ENCODE measurements at regions not wholly inside any gene's neighbourhood (a gene's known extent, or its start where the extent isn't known, plus 50 kb on each side); places are given as distances from the start of the nearest gene placed in this dataset.

DNA sequence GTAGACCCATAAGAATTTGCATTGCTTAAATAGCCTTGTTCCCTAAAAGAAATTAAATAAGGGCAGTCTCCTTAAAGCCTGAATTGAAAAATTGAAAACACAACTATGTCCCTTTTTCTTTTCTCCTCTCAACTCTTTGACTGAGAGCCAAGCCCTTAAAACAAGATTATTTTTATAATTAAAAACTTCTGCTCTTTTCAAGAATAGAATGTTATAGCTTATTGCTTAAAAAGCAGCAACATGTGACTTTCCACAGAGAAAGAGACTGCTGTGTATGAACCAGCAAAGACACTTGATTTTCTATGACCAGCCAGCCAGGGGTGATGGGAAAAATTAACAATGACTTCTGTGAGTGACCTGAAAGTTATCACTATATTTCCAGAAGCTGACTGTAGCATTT lies 295.2 kb upstream of the CELF2 start:
- BruUV-seq (replicated peaks) = no TSS peak
- POLR2A ChIA-PET = no interaction called here

DNA sequence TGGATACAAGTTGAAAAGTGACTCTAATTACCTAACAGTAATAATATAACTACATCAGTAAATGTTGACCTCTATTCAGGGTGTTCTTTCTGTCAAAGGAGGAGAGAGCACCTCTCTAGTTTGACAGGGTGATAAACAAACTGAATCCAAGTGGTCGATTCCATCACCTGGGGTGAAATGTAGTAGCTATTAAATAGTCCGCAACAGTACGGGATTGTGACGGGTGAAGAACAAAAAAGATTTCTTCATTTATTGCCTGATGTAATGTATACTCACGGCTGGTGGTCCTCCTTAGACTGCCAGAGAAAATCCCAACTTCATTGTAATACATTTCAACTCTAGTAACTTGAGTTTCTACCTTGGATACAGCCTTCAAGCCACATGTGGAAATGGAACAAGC lies 292.5 kb upstream of the CELF2 start:
- no peaks in the 10 kb centered on the region for H3K79me2 ChIP-seq (ENCODE audit: control insufficient read depth, insufficient read depth, low read length)
- no peak overlapping the region for H3K9ac ChIP-seq (replicated peaks; ENCODE audit: extremely low read depth, insufficient read depth, low read length)
- no peaks in the 10 kb centered on the region for H3K9me3 ChIP-seq (replicated peaks; ENCODE audit: control insufficient read depth, insufficient read depth, low read length)
- CTCF ChIA-PET = interaction anchor here (1.1 kb wide), 1 partner anchor 221 kb away, joined by 3 read pairs; no protein-coding TSS in a partner anchor
- POLR2A ChIA-PET = no interaction called here
- no peaks in the 10 kb centered on the region for H4K20me1 ChIP-seq (replicated peaks; ENCODE audit: control insufficient read depth, extremely low read depth, insufficient read depth, low read length)
- TF ChIP-seq POLR2AphosphoS5 (IDR thresholded peaks at IDR 0.05; ENCODE audit: insufficient read depth, low read depth, low read length) (no peak), POLR2A (IDR thresholded peaks at IDR 0.05; ENCODE audit: low read depth, low read length) (no peak)
- TF ChIP-seq, protein P1, sequence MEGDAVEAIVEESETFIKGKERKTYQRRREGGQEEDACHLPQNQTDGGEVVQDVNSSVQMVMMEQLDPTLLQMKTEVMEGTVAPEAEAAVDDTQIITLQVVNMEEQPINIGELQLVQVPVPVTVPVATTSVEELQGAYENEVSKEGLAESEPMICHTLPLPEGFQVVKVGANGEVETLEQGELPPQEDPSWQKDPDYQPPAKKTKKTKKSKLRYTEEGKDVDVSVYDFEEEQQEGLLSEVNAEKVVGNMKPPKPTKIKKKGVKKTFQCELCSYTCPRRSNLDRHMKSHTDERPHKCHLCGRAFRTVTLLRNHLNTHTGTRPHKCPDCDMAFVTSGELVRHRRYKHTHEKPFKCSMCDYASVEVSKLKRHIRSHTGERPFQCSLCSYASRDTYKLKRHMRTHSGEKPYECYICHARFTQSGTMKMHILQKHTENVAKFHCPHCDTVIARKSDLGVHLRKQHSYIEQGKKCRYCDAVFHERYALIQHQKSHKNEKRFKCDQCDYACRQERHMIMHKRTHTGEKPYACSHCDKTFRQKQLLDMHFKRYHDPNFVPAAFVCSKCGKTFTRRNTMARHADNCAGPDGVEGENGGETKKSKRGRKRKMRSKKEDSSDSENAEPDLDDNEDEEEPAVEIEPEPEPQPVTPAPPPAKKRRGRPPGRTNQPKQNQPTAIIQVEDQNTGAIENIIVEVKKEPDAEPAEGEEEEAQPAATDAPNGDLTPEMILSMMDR (IDR thresholded peaks at IDR 0.05; ENCODE audit: extremely low read depth in 1 of 2, insufficient read depth in 1 of 2, low read depth in 1 of 2, low read length in 2 of 2) = no peak
- TF ChIP-seq, protein P2, sequence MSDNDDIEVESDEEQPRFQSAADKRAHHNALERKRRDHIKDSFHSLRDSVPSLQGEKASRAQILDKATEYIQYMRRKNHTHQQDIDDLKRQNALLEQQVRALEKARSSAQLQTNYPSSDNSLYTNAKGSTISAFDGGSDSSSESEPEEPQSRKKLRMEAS (IDR thresholded peaks at IDR 0.05; ENCODE audit: insufficient read depth, insufficient read length) = no peak
- no peak overlapping the region for H3K27ac ChIP-seq (ENCODE audit: insufficient read depth, low read depth, low read length)
- DNase-seq (ENCODE audit: low read depth, low spot score) (no peak), FAIRE-seq (no peak)
- no TSS peak for BruUV-seq (replicated peaks)
- dilution Hi-C loops (cut with MboI; ENCODE audit: extremely low pct_ligation_motif_present, low sequenced_read_pairs) (no loop called here), intact Hi-C loops (cut with micrococcal nuclease) (no loop called here)
- no peaks in the 10 kb centered on the region for H3K27me3 ChIP-seq (ENCODE audit: control insufficient read depth in 2 of 2, insufficient read depth in 2 of 2, low read length in 2 of 2)
- no peaks in the 10 kb centered on the region for H3K4me1 ChIP-seq (ENCODE audit: control insufficient read depth, extremely low read depth, insufficient read depth, low read length)
- H3K4me3 ChIP-seq (replicated peaks in 1 of 3; ENCODE audit: insufficient read depth in 1 of 3, low read depth in 1 of 3, low read length in 3 of 3) = no peak overlapping the region
- no peaks in the 10 kb centered on the region for H3K36me3 ChIP-seq (ENCODE audit: control insufficient read depth in 2 of 2, extremely low read depth in 1 of 2, insufficient read depth in 2 of 2, low read length in 2 of 2)
- H3K4me2 ChIP-seq (ENCODE audit: insufficient read depth, low read length) = no peak overlapping the region
- no peaks in the 10 kb centered on the region for H3K9me1 ChIP-seq (replicated peaks; ENCODE audit: control insufficient read depth, extremely low read depth, insufficient read depth, low read length)
- no peak overlapping the region for H2AFZ ChIP-seq (ENCODE audit: low read depth, low read length)

More for the DNA sequence above, 295.2 kb upstream of the CELF2 start:
- DNase-seq (ENCODE audit: low read depth, low spot score) (no peak), FAIRE-seq (no peak)
- no peak overlapping the region for H3K4me2 ChIP-seq (ENCODE audit: insufficient read depth, low read length)
- H3K27me3 ChIP-seq (ENCODE audit: control insufficient read depth in 2 of 2, insufficient read depth in 2 of 2, low read length in 2 of 2) = no peaks in the 10 kb centered on the region
- H3K79me2 ChIP-seq (ENCODE audit: control insufficient read depth, insufficient read depth, low read length) = no peaks in the 10 kb centered on the region
- no peak overlapping the region for H3K4me3 ChIP-seq (replicated peaks in 1 of 3; ENCODE audit: insufficient read depth in 1 of 3, low read depth in 1 of 3, low read length in 3 of 3)
- no peak for TF ChIP-seq MYC (IDR thresholded peaks at IDR 0.05; ENCODE audit: low read depth, low read length)
- TF ChIP-seq EZH2 (IDR thresholded peaks at IDR 0.05; ENCODE audit: borderline replicate concordance, low read depth, low read length, severe bottlenecking) = no peak
- no peak for TF ChIP-seq POLR2AphosphoS5 (IDR thresholded peaks at IDR 0.05; ENCODE audit: insufficient read depth, low read depth, low read length)
- H3K9me3 ChIP-seq (replicated peaks; ENCODE audit: control insufficient read depth, insufficient read depth, low read length) = no peaks in the 10 kb centered on the region
- H2AFZ ChIP-seq (ENCODE audit: low read depth, low read length) = no peak overlapping the region
- CTCF ChIA-PET = no interaction called here
- H3K4me1 ChIP-seq (ENCODE audit: control insufficient read depth, extremely low read depth, insufficient read depth, low read length) = no peaks in the 10 kb centered on the region
- no peak overlapping the region for H3K9ac ChIP-seq (replicated peaks; ENCODE audit: extremely low read depth, insufficient read depth, low read length)
- intact Hi-C loops (cut with micrococcal nuclease) (no loop called here), dilution Hi-C loops (cut with MboI; ENCODE audit: extremely low pct_ligation_motif_present, low sequenced_read_pairs) (no loop called here)
- H3K9me1 ChIP-seq (replicated peaks; ENCODE audit: control insufficient read depth, extremely low read depth, insufficient read depth, low read length) = no peaks in the 10 kb centered on the region
- no peaks in the 10 kb centered on the region for H4K20me1 ChIP-seq (replicated peaks; ENCODE audit: control insufficient read depth, extremely low read depth, insufficient read depth, low read length)
- H3K36me3 ChIP-seq (ENCODE audit: control insufficient read depth in 2 of 2, extremely low read depth in 1 of 2, insufficient read depth in 2 of 2, low read length in 2 of 2) = no peaks in the 10 kb centered on the region
- no peak overlapping the region for H3K27ac ChIP-seq (ENCODE audit: insufficient read depth, low read depth, low read length)

Measured in endothelial cell of umbilical vein (primary cell).